ENCODE measurements at regions not wholly inside any gene's neighbourhood (a gene's known extent, or its start where the extent isn't known, plus 50 kb on each side); places are given as distances from the start of the nearest gene placed in this dataset.

- in situ Hi-C loops (cut with HindIII; ENCODE audit: low sequenced_read_pairs) = no loop called here
- no peak overlapping the region for H3K4me3 ChIP-seq (ENCODE audit: low read depth, low read length)
- no peak for TF ChIP-seq CTCF (IDR thresholded peaks at IDR 0.05; ENCODE audit: low read depth, low read length)
- DNase-seq (ENCODE audit: low read depth, low spot score) = no peak
These were observed 362.8 kb downstream of the SFMBT2 start for GRCh38 chr10:7048061-7048460.

GRCh38 chr10:7046615-7047014 lies 364.2 kb downstream of the SFMBT2 start:
- in situ Hi-C loops (cut with HindIII; ENCODE audit: low sequenced_read_pairs) = no loop called here
- TF ChIP-seq CTCF (IDR thresholded peaks at IDR 0.05; ENCODE audit: low read depth, low read length) = no peak
- no peak overlapping the region for H3K4me3 ChIP-seq (ENCODE audit: low read depth, low read length)
- no peak for DNase-seq (ENCODE audit: low read depth, low spot score)

- in situ Hi-C loops (cut with HindIII; ENCODE audit: low sequenced_read_pairs) = no loop called here
- H3K4me3 ChIP-seq (ENCODE audit: low read depth, low read length) = no peak overlapping the region
- no peak for DNase-seq (ENCODE audit: low read depth, low spot score)
- no peak for TF ChIP-seq CTCF (IDR thresholded peaks at IDR 0.05; ENCODE audit: low read depth, low read length)
These were observed 364.8 kb downstream of the SFMBT2 start for GRCh38 chr10:7045891-7046599.

- in situ Hi-C loops (cut with HindIII; ENCODE audit: low sequenced_read_pairs) = no loop called here
- TF ChIP-seq CTCF (IDR thresholded peaks at IDR 0.05; ENCODE audit: low read depth, low read length) = no peak
- no peak for DNase-seq (ENCODE audit: low read depth, low spot score)
- no peak overlapping the region for H3K4me3 ChIP-seq (ENCODE audit: low read depth, low read length)
These were observed 367.7 kb downstream of the SFMBT2 start for GRCh38 chr10:7043055-7043653.

DNA sequence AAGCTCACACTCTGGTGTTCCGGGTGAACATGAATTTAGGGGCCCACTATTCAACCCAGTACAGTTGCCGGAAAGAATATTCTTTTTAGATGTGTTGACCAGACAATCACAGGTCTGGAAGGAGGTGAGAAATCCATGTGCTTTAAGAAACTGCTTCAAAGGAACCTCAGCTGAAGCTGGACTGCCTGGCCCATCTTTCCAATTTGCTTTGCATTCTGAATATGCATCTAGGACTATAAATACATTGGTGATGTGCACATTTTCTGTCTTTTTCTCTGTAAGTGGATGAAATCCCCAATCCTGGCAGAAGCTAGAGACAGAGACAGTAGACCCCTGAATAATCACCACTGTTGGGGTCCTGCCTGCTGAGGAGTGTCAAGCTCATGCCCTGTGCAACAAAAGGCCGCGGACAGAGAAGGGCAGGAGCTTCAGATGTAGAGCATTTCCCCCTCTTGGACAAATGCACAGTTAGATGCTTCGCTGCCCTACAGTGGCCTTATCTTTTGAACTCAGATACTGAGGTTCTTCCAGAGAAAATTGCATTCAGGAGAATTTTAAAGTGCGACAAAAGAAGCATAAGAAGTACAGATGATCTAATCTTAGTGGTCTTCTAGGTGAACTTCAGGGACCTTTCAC lies 368.3 kb downstream of the SFMBT2 start:
- no peak overlapping the region for H3K4me3 ChIP-seq (ENCODE audit: low read depth, low read length)
- in situ Hi-C loops (cut with HindIII; ENCODE audit: low sequenced_read_pairs) = no loop called here
- TF ChIP-seq CTCF (IDR thresholded peaks at IDR 0.05; ENCODE audit: low read depth, low read length) = no peak
- no peak for DNase-seq (ENCODE audit: low read depth, low spot score)

- DNase-seq (ENCODE audit: low read depth, low spot score) = no peak
- H3K4me3 ChIP-seq (ENCODE audit: low read depth, low read length) = no peak overlapping the region
- in situ Hi-C loops (cut with HindIII; ENCODE audit: low sequenced_read_pairs) = no loop called here
- TF ChIP-seq CTCF (IDR thresholded peaks at IDR 0.05; ENCODE audit: low read depth, low read length) = no peak
These were observed 368.8 kb downstream of the SFMBT2 start for GRCh38 chr10:7042000-7042399.

Measured in astrocyte of the spinal cord (primary cell).